C1 segment of cervical spinal cord (tissue), 14 donors: ENCODE measurements at regions not wholly inside any gene's neighbourhood (a gene's known extent, or its start where the extent isn't known, plus 50 kb on each side); places are given as distances from the start of the nearest gene placed in this dataset.
"Not testable (repeated sequence)": the region's sequence is repeated elsewhere in the genome, so short reads cannot be mapped to it uniquely, and the experiment has no call there.

ENCODE experiments used
- DNase-seq, 14 donors: peaks; one replicate each; lab custom pipeline; 2025; lab: John Stamatoyannopoulos, UW

GRCh38 chr1:234800563-234800962 is 190.6 kb upstream of the IRF2BP2 start:
- DNase-seq: not testable (repeated sequence)

GRCh38 chr1:234799021-234799689 is 189.2 kb upstream of the IRF2BP2 start:
- not testable (repeated sequence) for DNase-seq

- not testable (repeated sequence) for DNase-seq
These were observed 187.2 kb upstream of the IRF2BP2 start for GRCh38 chr1:234797216-234797615.

- not testable (repeated sequence) for DNase-seq
These were observed 186.4 kb upstream of the IRF2BP2 start for GRCh38 chr1:234796438-234796792.

- not testable (repeated sequence) for DNase-seq
These were observed 185.9 kb upstream of the IRF2BP2 start for GRCh38 chr1:234795711-234796437.

GRCh38 chr1:234795007-234795406 is 185.0 kb upstream of the IRF2BP2 start:
- DNase-seq: not testable (repeated sequence)

GRCh38 chr1:234794452-234794851 is 184.5 kb upstream of the IRF2BP2 start:
- DNase-seq: not testable (repeated sequence)

GRCh38 chr1:234793924-234794323 is 183.9 kb upstream of the IRF2BP2 start:
- peak in 1 of 14 donors; percentile 60 for DNase-seq

GRCh38 chr1:234792221-234792864 is 182.4 kb upstream of the IRF2BP2 start:
- DNase-seq: not testable (repeated sequence)

- DNase-seq: not testable (repeated sequence)
These were observed 181.6 kb upstream of the IRF2BP2 start for GRCh38 chr1:234791615-234792014.

GRCh38 chr1:234790333-234790732 is 180.4 kb upstream of the IRF2BP2 start:
- DNase-seq: not testable (repeated sequence)

- DNase-seq: not testable (repeated sequence)
These were observed 177.1 kb upstream of the IRF2BP2 start for GRCh38 chr1:234787011-234787584.

GRCh38 chr1:234785922-234786321 is 175.9 kb upstream of the IRF2BP2 start:
- not testable (repeated sequence) for DNase-seq

- not testable (repeated sequence) for DNase-seq
These were observed 175.5 kb upstream of the IRF2BP2 start for GRCh38 chr1:234785471-234785919.

- not testable (repeated sequence) for DNase-seq
These were observed 174.1 kb upstream of the IRF2BP2 start for GRCh38 chr1:234784108-234784507.

- peak in 1 of 14 donors; percentile 27 for DNase-seq
These were observed 172.8 kb upstream of the IRF2BP2 start for GRCh38 chr1:234782791-234783190.

- no peak for DNase-seq
These were observed 172.2 kb upstream of the IRF2BP2 start for GRCh38 chr1:234782105-234782751.

- DNase-seq: no peak
These were observed 171.5 kb upstream of the IRF2BP2 start for GRCh38 chr1:234781241-234782065.

- no peak for DNase-seq
These were observed 170.7 kb upstream of the IRF2BP2 start for GRCh38 chr1:234780531-234781162.

GRCh38 chr1:234780112-234780511 is 170.1 kb upstream of the IRF2BP2 start:
- no peak for DNase-seq
